Tibial nerve (tissue), 3 donors: ENCODE measurements at regions not wholly inside any gene's neighbourhood (a gene's known extent, or its start where the extent isn't known, plus 50 kb on each side); places are given as distances from the start of the nearest gene placed in this dataset.

ENCODE experiments used
- CTCF ChIP-seq, 5 experiments: fragments of 200-600 bp in 3 of 5; fragments of 450-650 bp in 2 of 5; sonication (generic) in 3 of 5; IDR thresholded peaks; one replicate each; pipeline ENCODE4 v1.5.1; 2016 to 2019; ENCODE audit warnings: antibody characterized with exemption in 5 of 5, mild to moderate bottlenecking in 3 of 5, moderate library complexity in 2 of 5
- POLR2A ChIP-seq, 2 donors: fragments of 450-650 bp; IDR thresholded peaks; one replicate each; pipeline ENCODE4 v1.6.1; 2017; ENCODE audit warnings: antibody characterized with exemption in 2 of 2, mild to moderate bottlenecking in 2 of 2, moderate library complexity in 2 of 2

GRCh38 chr10:83957168-83957947, 182.0 kb upstream of the GHITM start:
- no peak for TF ChIP-seq CTCF (IDR thresholded peaks at IDR 0.05)
- TF ChIP-seq POLR2A (IDR thresholded peaks at IDR 0.05): no peak
